GM19397 (cell line): ENCODE measurements at regions not wholly inside any gene's neighbourhood (a gene's known extent, or its start where the extent isn't known, plus 50 kb on each side); places are given as distances from the start of the nearest gene placed in this dataset.
"Not testable (repeated sequence)": the region's sequence is repeated elsewhere in the genome, so short reads cannot be mapped to it uniquely, and the experiment has no call there.

Experiments
- ATAC-seq: cut with Tn5 transposase; IDR thresholded peaks from one replicate; pipeline ENCODE4 v1.9.1; 2021; ENCODE audit warnings: mild to moderate bottlenecking, moderate library complexity; ENCODE audit not compliant: unreplicated experiment

GRCh38 chr5:18617191-18617590 lies 982.9 kb downstream of the TAF11L14 start:
- not testable (repeated sequence) for ATAC-seq

DNA sequence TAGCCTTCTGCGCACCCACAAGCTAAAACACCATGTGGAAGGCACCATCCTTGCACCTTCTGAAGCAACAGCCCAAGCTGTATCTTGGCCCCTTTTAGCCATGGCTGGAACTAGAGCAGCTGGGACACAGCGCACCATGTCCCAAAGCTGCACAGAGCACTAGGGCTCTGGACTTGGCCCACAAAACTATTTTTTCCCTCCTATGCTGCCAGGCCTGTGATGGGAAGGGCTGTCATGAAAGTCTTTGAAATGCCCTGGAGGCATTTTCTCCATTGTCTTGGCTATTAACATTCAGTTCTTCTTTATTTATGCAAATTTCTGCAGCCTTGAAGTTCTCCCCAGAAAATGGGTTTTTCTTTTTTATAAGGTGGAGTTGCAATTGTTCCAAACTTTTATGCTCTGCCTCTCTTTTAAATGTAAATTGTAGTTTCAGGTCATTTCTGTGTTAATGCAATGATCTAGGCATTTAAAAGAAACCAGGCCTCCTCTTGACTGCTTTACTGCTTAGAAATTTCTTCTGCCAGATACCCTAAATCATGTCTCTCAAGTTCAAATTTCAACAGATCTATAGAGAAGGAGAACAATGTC lies 996.3 kb downstream of the TAF11L14 start:
- no peak for ATAC-seq

DNA sequence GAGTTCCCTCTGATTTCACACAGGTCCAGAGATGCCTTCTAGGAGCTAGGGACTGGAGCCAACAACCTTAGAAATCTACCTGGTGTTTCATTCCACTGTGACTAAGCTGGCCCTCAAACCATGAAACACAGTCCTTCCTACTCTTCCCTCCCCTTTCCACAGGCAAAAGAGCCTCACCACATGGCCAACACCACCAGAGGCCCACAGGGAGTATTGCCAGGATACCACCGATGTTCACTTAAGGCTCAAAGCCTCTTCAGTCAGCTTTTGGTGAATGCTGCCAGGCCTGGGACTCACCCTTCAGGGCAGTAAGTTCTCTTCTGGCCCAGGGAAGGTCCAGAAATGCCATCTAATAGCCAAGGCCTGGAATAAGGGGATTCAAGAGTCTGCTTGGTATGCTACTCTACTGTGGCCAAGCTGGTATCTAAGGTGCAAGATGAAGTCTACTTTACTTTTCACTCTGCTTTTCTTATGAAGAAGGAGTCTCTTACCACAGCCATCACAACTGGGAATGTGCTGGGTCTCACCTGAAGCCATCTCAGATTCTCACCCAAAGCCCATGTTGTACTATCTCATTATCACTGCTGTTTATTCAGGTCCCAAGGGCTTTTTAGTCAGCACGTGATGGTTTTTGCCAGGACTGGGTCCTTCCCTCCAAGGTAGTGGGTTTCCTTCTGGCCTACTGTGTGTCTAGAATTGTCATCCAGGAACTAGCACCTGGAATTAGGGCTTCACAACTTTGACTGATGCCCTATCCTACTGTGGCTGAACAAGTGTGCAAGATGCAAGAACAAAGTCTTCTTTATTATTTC lies 1018.4 kb downstream of the TAF11L14 start:
- ATAC-seq: no peak

DNA sequence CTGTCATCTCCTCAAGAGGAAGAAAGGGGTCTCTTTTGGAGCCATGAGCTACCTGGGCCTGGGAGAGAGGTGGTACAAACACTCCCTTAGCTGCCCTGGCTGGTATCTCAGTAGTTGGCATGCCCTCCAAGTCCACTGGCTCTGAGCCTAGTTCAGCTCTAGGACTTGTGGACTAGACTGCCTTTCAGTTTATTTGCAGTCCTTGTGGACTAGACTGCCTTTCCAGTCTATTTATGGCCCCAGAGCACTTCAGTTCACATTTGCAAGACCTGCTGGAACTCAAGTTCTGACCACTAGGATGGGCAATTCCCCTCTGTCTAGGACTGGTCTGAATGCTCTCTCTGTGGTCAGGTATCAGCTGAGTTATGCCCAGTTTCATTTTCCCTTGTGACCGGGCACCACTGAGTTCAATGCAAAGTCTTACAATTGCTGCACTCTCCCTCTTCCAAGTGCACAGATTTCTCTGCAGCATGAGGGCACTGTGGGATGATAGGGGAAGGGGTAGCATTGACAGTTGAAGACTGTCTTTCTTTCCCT lies 1019.0 kb downstream of the TAF11L14 start:
- ATAC-seq: peak; percentile 83

DNA sequence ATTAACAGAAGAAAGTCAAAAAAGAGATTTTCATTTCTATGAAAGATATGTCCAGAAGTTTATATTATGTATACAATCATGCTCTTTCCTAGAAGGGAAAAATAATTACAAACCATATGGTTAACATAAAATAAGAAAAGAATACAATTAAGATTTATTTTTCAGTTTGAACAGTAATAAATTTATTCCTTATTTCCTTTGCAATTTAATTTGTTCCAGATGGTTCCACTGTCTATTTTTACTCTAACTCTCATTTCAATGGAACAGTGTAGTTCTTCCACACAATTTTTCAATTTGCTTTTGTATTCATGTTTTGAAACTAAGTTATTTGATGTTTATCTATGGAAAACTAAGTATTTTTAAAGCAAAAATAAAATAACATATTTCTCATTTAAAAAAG lies 1026.3 kb downstream of the TAF11L14 start:
- ATAC-seq: no peak

GRCh38 chr5:18662231-18662630 lies 1028.0 kb downstream of the TAF11L14 start:
- ATAC-seq: no peak

GRCh38 chr5:18674212-18674611 lies 1040.0 kb downstream of the TAF11L14 start:
- not testable (repeated sequence) for ATAC-seq

DNA sequence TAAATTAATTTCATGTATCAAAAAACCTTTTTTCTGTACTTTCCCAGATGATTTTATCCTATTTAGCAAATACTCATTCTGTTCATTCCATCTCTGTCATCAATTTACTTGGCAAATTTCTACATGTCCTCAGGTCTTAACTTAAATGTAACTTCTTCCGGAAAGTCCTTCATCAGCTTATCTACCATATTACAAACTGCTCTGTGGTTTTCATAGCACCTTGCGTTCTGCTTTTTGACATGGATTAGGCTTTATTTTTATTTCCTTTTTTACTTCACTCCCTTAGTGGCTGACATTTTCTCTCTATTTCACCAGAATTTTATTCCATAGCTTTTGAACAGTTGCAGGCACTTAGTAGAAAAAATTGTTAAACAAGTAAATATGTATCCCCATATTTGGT lies 1040.8 kb downstream of the TAF11L14 start:
- ATAC-seq: no peak

GRCh38 chr5:18686253-18686652 lies 1052.0 kb downstream of the TAF11L14 start:
- ATAC-seq: no peak

DNA sequence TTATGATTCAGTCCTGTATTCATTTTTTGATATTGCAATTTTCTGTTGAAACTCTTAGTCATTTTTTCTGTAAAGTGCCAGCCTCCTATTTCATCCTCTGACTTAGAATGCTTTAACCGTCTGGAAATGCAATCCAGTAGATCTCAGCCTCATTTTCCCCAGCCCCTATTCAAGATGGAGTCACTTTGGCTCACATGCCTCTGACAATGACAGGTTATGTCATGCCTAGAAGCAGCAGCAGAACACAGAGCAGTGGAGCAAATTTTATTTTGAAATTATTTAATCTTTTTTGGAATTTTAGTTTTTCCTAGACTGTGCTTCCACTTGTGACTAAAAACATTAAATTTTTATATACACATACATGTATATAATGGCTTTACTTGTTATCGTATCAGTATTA lies 1053.2 kb downstream of the TAF11L14 start:
- ATAC-seq: no peak

DNA sequence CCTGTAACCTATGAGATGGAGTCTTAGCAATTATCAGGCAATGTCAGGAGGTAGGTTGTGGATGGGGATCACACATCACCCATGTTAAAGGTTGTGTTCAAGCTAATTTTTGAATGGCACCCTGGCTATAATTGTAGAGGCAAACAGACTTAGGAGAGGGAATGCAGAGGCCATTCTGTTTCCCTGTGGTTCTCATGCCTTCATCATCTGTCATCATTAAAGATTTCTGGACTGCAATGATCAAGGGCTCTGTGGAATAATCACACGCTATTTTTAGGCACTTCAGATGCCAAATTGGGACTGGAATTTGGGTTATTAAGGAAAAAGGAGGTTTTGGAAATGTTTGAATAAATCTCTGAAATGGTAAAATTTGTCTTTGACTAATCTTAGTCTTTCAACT lies 1065.4 kb downstream of the TAF11L14 start:
- no peak for ATAC-seq

GRCh38 chr5:18702821-18703220 lies 1068.6 kb downstream of the TAF11L14 start:
- ATAC-seq: no peak

- ATAC-seq: no peak
These were observed 1078.8 kb downstream of the TAF11L14 start for GRCh38 chr5:18712936-18713485.

DNA sequence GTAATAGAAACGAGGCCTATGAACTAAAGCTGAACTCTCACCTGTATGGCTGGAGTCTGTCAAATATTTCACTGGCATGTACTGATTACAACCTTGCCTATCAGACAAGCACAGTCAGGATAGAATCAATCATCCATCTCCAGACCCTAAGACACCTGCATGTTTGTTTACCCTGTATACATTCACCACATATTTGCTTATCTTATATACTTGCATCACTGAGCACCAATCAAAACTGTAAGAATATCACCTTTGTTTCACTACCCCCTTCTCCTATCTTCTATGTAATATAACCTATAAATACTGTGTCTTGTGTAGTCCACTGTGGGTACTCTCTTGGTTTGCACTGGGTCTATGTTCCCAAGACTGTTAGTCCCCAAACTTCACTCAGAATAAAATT lies 1085.7 kb downstream of the TAF11L14 start:
- peak; percentile 69 for ATAC-seq

DNA sequence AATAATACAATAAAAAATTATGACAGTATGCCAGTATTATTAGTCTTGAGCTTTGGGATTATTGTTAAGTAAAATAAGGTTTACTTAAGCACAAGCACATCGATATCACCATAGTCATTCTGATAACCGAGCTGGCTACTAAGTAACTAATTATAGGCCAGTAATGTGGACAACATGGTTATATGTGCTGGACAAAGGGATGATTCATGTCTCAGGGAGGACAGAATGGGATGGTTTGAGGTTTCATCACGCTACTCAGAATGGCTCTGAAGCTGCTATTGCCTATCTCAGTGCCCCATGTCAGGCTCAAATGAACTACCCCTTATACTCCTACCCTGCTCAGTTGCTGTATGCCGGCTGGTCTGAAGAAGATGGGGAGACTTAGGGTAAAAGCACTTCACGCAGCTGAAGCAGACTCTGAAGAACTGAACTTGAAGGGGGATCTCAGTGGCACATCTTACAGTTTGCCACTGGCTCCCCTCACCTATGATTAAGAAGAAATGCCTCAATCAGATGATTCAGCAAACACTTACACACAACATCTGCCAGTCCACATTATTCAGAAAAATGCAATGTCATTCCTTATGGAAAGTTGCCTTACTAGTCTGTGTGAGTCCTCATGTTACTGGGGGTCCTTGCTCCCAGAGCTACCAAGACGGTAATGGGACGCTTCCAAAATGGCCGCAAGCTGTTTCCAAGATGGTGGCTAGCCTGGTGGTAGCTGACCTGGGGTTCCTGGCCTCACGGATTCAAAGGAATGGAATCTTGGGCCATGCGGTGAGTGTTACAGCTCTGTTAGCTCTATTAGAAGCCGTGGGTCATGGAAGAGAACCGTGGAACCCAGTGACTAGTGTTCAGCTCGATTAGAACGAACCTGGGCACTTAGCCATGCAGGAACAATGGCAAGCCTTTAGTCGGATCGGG lies 1098.6 kb downstream of the TAF11L14 start:
- ATAC-seq: no peak

DNA sequence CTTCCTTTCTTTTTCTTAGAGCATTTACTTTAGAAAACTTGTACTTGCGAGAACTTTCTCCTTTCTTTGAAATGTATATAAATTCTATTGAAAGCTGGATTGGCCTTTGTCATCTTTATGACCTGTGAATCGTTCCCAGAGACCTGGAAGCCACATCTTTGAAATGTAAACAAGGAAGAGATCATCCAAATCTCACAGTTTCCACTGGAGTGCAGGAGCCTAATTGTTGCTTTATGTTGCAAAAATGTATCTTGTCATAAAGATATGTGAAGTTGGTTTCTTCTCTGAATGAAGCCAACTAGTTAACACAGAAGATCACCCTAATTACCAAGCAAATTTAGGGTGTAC lies 1101.8 kb downstream of the TAF11L14 start:
- no peak for ATAC-seq

DNA sequence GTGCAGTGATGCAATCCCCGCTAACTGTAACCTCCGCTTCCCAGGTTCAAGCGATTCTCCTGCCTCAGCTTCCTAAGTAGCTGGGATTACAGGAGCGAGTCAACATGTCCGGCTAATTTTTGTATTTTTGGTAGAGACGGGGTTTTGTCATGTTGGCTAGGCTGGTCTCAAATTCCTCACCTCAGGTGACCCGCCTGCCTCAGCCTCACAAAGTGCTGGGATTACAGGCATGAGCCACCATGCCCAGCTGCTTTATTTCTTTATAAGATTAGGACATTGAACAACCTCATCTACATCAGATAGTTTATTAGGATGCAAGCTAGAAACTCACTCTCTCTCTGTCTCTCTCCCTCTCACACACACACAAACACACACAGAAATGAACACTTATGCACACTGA lies 1102.5 kb downstream of the TAF11L14 start:
- ATAC-seq: not testable (repeated sequence)

DNA sequence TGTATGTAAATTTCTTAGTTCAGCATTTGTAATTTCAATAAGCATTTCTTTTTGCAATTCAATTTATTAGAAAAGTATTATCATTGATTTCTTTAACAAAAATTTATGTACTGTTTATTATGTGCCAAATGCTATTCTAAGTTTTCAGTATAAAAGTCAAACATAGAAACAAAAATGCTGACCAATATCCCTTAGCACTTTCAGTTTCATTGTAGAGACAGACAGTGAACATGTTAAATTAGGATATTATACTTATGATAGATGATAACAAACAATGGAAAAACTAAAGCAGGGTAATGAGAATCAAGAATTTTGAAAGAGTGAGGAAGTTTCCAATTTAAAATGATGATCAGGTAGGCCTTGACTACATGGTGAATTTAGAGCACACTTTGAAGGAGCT lies 1106.0 kb downstream of the TAF11L14 start:
- ATAC-seq: no peak

DNA sequence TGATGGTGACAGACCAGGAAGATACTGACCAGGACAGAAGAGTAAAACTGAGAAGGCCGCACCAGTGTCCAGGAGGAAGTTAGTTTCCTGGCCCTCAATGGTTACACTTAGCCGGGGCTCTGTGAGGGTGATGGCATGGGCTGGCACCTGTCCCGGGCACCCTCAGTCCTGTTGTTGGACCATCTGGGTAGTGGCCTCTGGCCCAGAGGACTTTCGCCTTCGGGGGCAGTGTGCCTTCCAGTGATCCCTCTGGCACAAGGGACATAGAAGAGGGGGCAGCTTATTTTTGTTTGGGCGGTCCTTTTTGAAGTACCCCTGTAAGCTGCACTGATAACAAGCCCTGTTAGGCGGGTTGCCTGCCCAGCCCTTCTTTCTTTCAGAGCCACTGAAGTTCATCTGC lies 1108.6 kb downstream of the TAF11L14 start:
- no peak for ATAC-seq

DNA sequence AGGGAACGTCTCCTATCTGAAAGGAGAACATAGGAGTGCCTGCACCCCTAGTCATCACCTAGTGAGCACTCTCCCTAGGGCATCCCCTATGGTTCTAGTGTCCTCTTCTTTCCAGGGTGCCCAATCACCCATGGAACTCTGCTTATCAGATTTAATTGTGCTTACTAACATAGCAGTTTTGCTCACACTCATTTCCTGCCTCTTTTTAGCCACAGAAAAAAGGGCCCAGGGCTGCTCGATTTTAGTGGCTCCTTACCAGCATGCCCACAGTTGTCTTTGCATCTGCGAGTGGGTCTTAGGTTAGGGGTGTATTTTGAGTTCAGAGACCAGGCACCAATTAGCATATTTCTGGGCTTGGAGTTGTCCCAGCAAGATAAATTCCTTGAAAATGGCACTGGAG lies 1110.2 kb downstream of the TAF11L14 start:
- ATAC-seq: peak; percentile 5
